ENCODE measurements at regions not wholly inside any gene's neighbourhood (a gene's known extent, or its start where the extent isn't known, plus 50 kb on each side); places are given as distances from the start of the nearest gene placed in this dataset.
"Not testable (repeated sequence)": the region's sequence is repeated elsewhere in the genome, so short reads cannot be mapped to it uniquely, and the experiment has no call there.

DNA sequence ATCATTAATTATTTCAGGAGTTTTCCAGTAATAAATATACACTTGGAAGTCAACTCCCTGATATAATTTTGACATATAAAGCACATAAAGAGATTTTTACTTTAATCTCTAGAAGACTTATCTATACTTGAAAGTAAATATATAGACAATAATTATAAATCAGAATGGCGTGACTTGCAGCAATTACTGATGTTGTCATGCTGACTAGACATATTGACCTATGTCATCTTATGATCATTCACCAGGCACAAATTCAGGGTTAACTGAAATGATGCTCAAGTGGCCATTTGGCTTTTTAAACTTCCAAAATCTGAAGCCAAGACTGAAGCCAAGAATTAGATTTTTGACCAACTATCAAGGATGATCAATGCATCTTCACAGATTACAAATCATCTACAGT, 192.2 kb downstream of the MCHR2 start:
- in situ Hi-C loops (cut with MboI; ENCODE audit: low sequenced_read_pairs): no loop called here

- in situ Hi-C loops (cut with MboI; ENCODE audit: low sequenced_read_pairs): no loop called here
Measured at GRCh38 chr6:99802396-99803031, 191.5 kb downstream of the MCHR2 start.

DNA sequence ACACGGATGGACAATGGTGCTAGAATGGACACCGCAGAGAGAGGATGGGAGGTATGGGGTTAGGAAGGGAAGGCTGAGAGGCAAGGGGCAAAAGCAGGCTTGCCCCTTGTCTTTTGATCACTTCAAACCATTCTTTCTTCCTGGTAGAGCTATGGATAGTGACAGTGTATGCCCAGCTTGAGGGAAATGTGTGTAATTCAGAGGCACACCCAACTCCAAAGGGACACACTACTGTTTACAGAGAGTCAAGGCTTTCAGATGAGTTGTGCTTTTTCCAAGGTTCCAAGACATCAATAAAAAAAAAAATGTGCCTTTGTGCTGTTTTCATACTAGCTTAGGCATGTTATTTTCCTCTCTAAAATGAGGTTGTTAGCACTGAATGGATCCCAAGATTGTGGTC, 185.0 kb downstream of the MCHR2 start:
- in situ Hi-C loops (cut with MboI; ENCODE audit: low sequenced_read_pairs): no loop called here

- in situ Hi-C loops (cut with MboI; ENCODE audit: low sequenced_read_pairs): no loop called here
Measured at GRCh38 chr6:99810295-99810694, 183.7 kb downstream of the MCHR2 start.

GRCh38 chr6:99810942-99811620, 182.9 kb downstream of the MCHR2 start:
- in situ Hi-C loops (cut with MboI; ENCODE audit: low sequenced_read_pairs): no loop called here

GRCh38 chr6:99811636-99812035, 182.4 kb downstream of the MCHR2 start:
- in situ Hi-C loops (cut with MboI; ENCODE audit: low sequenced_read_pairs): no loop called here

GRCh38 chr6:99813565-99813964, 180.5 kb downstream of the MCHR2 start:
- in situ Hi-C loops (cut with MboI; ENCODE audit: low sequenced_read_pairs): no loop called here

DNA sequence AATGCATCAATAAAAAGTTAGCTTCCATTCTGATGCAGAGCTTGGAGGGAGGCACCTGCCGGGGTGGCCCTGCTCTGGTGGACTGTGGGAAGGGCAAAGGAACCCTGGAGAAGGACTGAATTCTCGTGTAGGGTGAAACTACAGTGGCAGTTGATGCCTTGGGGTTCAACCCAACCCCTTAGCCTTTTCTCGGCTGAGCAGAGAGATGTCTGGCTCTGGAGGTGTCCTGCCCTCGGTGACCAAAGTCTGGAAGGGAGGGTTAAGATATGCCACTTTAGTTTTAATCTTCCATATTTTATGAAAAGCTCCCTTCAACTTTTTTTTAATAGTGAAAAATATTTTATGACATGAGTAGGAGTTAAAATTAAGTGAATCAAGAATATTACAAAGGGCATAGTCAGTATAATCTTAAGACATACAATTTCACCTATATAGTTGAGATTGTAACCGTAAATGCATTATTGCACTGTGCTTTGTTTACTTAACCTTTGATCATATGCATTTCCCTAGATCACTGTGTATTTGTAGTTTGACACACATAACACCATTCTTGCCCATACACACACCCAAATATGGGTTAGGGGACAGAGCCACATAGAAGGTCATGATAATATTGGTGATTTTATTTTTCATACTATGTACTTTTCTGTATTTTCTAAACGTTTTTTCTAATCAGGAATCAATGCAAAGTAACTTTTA, 179.6 kb downstream of the MCHR2 start:
- in situ Hi-C loops (cut with MboI; ENCODE audit: low sequenced_read_pairs): no loop called here

DNA sequence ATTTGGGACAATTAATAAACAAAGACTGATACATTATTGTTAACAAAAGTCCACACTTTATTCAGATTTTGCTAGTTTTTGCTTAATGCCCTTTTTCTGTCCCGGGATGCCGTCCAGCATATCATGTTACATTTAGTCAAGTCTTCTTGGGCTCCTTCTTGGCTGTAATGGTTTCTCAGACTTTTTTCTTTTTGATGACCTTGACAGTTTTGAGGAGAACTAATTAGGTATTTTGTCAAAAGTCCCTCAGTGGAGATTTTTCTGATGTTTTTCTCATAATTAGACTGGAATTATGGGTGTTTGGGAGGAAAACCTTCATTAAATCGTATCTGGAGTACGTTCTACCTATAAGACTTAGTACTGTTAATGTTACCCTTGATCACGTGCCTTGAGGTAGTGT, 177.2 kb downstream of the MCHR2 start:
- in situ Hi-C loops (cut with MboI; ENCODE audit: low sequenced_read_pairs): no loop called here

DNA sequence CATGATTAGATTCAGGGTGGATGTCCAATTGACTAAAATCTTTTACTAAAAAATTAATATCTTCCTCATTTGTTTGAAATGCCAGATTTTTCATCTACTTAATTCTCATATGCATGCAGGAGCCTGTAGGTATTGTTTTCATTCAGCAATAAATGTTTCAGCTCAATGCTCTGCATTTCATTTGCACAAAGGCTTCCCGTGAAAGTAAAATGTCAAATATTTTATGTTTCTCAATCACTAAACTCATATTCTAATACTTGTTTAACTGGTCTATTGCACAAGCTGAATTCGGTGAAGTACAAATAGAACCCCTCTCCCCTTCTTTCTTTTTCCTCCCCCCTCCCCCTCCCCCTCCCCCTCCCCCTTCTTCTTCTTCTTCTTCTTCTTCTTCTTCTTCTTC, 175.9 kb downstream of the MCHR2 start:
- in situ Hi-C loops (cut with MboI; ENCODE audit: low sequenced_read_pairs): no loop called here

- in situ Hi-C loops (cut with MboI; ENCODE audit: low sequenced_read_pairs): no loop called here
Measured at GRCh38 chr6:99819853-99820252, 174.2 kb downstream of the MCHR2 start.

DNA sequence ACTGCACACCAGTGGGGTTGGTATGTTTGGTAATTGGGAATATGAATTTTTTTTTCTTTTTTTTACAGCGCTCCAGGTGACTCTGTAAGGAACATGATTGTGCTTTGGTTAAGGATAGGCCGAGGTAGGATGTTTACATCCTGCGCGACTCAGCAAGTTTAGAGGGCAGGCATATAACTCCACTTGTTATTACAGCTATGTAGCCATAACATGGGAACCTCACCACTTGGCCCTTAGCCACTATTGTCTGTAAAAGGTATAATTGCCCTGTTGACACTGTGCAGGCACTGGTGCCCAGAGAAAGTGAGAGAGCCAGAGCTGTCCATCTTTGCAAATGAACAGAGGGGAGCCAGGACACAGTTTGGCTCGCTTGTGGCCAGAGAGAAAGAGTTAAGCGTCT, 172.9 kb downstream of the MCHR2 start:
- in situ Hi-C loops (cut with MboI; ENCODE audit: low sequenced_read_pairs): no loop called here

GRCh38 chr6:99822741-99823512, 171.1 kb downstream of the MCHR2 start:
- in situ Hi-C loops (cut with MboI; ENCODE audit: low sequenced_read_pairs): no loop called here

DNA sequence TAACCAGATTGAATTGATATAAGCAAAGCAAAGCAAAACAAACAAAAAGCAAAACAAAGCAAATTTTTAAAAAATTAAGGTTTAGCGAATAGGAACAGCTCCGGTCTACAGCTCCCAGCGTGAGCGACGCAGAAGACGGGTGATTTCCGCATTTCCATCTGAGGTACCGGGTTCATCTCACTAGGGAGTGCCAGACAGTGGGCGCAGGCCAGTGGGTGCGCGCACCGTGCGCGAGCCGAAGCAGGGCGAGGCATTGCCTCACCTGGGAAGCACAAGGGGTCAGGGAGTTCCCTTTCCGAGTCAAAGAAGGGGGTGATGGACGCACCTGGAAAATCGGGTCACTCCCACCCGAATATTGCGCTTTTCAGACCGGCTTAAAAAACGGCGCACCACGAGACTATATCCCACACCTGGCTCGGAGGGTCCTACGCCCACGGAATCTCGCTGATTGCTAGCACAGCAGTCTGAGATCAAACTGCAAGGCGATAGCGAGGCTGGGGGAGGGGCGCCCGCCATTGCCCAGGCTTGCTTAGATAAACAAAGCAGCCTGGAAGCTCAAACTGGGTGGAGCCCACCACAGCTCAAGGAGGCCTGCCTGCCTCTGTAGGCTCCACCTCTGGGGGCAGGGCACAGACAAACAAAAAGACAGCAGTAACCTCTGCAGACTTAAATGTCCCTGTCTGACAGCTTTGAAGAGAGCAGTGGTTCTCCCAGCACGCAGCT, 170.3 kb downstream of the MCHR2 start:
- in situ Hi-C loops (cut with MboI; ENCODE audit: low sequenced_read_pairs): not testable (repeated sequence)

GRCh38 chr6:99833034-99833433, 161.0 kb downstream of the MCHR2 start:
- in situ Hi-C loops (cut with MboI; ENCODE audit: low sequenced_read_pairs): no loop called here

- in situ Hi-C loops (cut with MboI; ENCODE audit: low sequenced_read_pairs): no loop called here
Measured at GRCh38 chr6:99836471-99836870, 157.6 kb downstream of the MCHR2 start.

GRCh38 chr6:99838607-99839006, 155.4 kb downstream of the MCHR2 start:
- in situ Hi-C loops (cut with MboI; ENCODE audit: low sequenced_read_pairs): no loop called here

DNA sequence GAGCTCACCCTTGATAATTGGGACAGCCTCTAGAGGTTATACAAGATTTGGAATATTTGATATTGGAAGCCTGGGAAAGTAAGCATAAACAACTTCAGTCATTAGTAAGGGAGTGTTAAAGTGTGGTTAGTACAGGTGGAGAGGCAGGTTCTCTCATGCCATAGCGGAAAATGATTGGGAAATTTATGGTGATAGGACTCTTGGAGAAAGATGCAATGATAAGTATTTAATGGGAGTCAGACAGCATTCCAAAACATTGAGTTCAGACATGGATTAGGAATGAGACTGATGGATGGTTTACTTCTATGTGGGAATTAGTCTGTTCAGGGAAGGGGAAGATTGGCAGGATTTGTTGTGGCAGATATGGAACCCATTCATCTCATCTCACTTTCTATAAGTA, 152.7 kb downstream of the MCHR2 start:
- in situ Hi-C loops (cut with MboI; ENCODE audit: low sequenced_read_pairs): no loop called here

GRCh38 chr6:99846006-99846405, 148.0 kb downstream of the MCHR2 start:
- in situ Hi-C loops (cut with MboI; ENCODE audit: low sequenced_read_pairs): no loop called here

DNA sequence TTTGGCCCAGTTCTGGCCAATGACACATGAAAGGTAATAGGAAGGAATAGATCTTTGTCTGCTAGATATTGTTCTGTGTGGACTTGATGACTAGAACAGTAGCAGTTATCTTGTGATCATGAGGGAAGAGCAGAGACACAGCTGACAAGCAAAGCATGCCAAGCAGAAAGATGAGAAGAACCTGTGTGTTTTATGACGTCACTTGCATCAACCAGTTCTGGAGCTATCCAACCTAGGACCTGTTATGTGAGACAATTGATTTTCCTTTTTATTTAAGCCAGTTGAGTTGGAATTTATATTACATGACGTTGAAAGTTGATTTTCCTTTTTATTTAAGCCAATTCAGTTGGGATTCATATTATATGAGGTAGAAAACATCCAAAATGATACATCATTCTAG, 143.2 kb downstream of the MCHR2 start:
- in situ Hi-C loops (cut with MboI; ENCODE audit: low sequenced_read_pairs): no loop called here

DNA sequence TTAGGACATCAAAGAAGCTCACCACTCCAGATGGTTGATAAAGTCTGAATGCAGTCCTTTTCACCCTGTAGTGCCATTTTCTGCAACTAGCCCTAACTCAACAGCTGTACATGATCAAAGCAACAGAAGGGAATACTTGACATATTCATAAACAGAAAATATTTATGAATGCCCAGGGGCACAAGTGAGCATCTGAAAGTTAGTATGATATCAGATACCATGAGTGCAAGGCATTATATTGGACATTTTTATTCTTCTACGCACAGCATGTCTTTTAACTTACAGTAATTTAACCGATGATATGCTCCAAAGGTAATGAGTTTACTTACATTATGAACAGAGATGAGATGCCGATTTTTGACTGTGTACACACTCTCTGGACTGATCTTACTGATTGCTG, 142.0 kb downstream of the MCHR2 start:
- in situ Hi-C loops (cut with MboI; ENCODE audit: low sequenced_read_pairs): no loop called here

All from HL-60/S4 treated with phorbol 12-myristate 13-acetate at 8.2 ng/mL for 4 days and 3 days (cell line).